Smooth muscle cell (in vitro differentiated cells): ENCODE measurements at regions not wholly inside any gene's neighbourhood (a gene's known extent, or its start where the extent isn't known, plus 50 kb on each side); places are given as distances from the start of the nearest gene placed in this dataset.

Experiments
- DNase-seq: peaks from one replicate; lab custom pipeline; 2025; ENCODE audit not compliant: unreplicated experiment; lab: John Stamatoyannopoulos, UW
- H2AFZ ChIP-seq: fragments of 200-600 bp; sonication (generic); 2 replicates; pipeline ENCODE4 v1.6.0; 2016; ENCODE audit warnings: antibody characterized with exemption, low read depth, mild to moderate bottlenecking
- H3F3A ChIP-seq: fragments of 200-600 bp; sonication (generic); 2 replicates; pipeline ENCODE4 v1.6.0; 2017; ENCODE audit warnings: antibody characterized with exemption, low read depth
- H3K27ac ChIP-seq: fragments of 200-600 bp; sonication (generic); 2 replicates; pipeline ENCODE4 v1.5.1; 2016; ENCODE audit warnings: low read depth, mild to moderate bottlenecking
- H3K27me3 ChIP-seq: fragments of 200-600 bp; sonication (generic); 2 replicates; pipeline ENCODE4 v1.6.1; 2016; ENCODE audit warnings: low read depth, mild to moderate bottlenecking
- H3K36me3 ChIP-seq: fragments of 200-600 bp; sonication (generic); 2 replicates; pipeline ENCODE4 v1.5.1; 2016; ENCODE audit warnings: low read depth
- H3K4me1 ChIP-seq: fragments of 200-600 bp; sonication (generic); 2 replicates; pipeline ENCODE4 v1.5.1; 2016; ENCODE audit warnings: low read depth
- H3K4me2 ChIP-seq: fragments of 200-600 bp; sonication (generic); 2 replicates; pipeline ENCODE4 v1.6.0; 2016; ENCODE audit warnings: mild to moderate bottlenecking
- H3K4me3 ChIP-seq: fragments of 200-600 bp; sonication (generic); 2 replicates; pipeline ENCODE4 v1.5.1; 2016; ENCODE audit warnings: mild to moderate bottlenecking
- H3K79me2 ChIP-seq: fragments of 200-600 bp; sonication (generic); 2 replicates; pipeline ENCODE4 v1.6.0; 2016; ENCODE audit warnings: low read depth, mild to moderate bottlenecking
- H3K9ac ChIP-seq: fragments of 200-600 bp; sonication (generic); 2 replicates; pipeline ENCODE4 v1.6.0; 2016; ENCODE audit warnings: low read depth
- H3K9me3 ChIP-seq: fragments of 200-600 bp; sonication (generic); replicated peaks from 2 replicates; pipeline ENCODE4 v1.5.1; 2016; ENCODE audit warnings: low read depth
- H4K20me1 ChIP-seq: fragments of 200-600 bp; sonication (generic); 2 replicates; pipeline ENCODE4 v1.6.0; 2016; ENCODE audit warnings: low read depth
- WGBS: methylation state at CpG from one replicate; pipeline ENCODE4 v1.1.7; 2016; ENCODE audit warnings: low lambda C conversion rate; 5-methylcytosine and 5-hydroxymethylcytosine counted together
- TF ChIP-seq, protein P1 (sequence below): fragments of 200-600 bp; sonication (generic); IDR thresholded peaks from 2 replicates; pipeline ENCODE4 v1.5.1; 2017; ENCODE audit warnings: borderline replicate concordance, mild to moderate bottlenecking, antibody characterized with exemption; ENCODE audit not compliant: insufficient read depth, poor library complexity, severe bottlenecking

DNA sequence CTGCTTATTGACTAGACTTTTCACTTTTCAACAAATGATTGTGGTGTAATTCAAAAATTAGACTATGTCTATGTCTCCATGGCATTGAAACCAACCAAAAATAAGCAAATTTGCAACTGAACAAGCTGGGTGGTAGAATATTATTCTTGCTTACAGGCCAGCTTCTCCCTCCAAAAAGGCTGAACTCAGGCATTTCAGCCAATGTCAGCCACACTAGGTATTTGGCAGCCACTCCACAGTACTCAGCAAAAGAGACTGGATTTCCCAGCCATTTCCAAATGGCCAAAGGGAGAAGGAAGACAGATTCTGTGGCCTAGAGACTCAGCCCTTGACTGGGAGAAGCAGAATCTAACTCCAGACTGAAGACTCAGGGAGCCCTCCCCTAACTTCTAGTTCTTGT lies 121.8 kb upstream of the IRX5 start:
- Histone ChIP-seq H4K20me1 (no peaks in the 10 kb centered on the region), H3F3A (no peaks in the 10 kb centered on the region), H3K4me3 (no peak overlapping the region), H3K27me3 (peaks cover 57% of the 10 kb centered on the region), H3K36me3 (no peaks in the 10 kb centered on the region), H2AFZ (no peak overlapping the region), H3K9me3 (no peaks in the 10 kb centered on the region), H3K79me2 (no peaks in the 10 kb centered on the region), H3K9ac (no peak overlapping the region), H3K27ac (no peak overlapping the region), H3K4me1 (no peaks in the 10 kb centered on the region), H3K4me2 (no peak overlapping the region)
- TF ChIP-seq, protein P1, sequence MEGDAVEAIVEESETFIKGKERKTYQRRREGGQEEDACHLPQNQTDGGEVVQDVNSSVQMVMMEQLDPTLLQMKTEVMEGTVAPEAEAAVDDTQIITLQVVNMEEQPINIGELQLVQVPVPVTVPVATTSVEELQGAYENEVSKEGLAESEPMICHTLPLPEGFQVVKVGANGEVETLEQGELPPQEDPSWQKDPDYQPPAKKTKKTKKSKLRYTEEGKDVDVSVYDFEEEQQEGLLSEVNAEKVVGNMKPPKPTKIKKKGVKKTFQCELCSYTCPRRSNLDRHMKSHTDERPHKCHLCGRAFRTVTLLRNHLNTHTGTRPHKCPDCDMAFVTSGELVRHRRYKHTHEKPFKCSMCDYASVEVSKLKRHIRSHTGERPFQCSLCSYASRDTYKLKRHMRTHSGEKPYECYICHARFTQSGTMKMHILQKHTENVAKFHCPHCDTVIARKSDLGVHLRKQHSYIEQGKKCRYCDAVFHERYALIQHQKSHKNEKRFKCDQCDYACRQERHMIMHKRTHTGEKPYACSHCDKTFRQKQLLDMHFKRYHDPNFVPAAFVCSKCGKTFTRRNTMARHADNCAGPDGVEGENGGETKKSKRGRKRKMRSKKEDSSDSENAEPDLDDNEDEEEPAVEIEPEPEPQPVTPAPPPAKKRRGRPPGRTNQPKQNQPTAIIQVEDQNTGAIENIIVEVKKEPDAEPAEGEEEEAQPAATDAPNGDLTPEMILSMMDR, result no peak
- DNase-seq, result no peak

DNA sequence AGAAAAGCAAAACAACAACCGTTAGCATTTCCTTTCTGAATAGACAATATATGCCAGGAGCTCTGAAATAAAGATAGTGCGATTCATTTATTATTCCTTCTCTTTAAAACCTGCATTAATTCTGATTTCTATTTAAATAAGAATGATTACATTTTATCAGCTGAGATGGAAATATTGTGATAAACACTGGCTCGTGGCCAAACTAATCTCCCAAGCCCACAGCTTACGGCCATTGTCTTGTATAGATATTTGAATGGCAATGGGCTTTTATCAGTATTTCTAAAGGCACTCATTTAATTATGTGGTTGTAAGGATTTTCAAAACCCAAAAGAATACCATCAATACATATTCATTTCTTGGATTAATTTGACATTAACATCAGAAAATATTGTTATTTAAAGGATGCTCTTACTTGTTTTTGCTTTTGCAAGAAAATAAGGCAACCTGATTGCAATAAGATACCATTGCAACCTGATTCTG lies 123.7 kb upstream of the IRX5 start:
- 95% methylated on average over 4 of the region's 4 CpGs for WGBS
- TF ChIP-seq, protein P1, result no peak
- H3K9ac ChIP-seq, result no peak overlapping the region
- H3K9me3 ChIP-seq, result no peaks in the 10 kb centered on the region
- H3K79me2 ChIP-seq, result no peaks in the 10 kb centered on the region
- H3K36me3 ChIP-seq, result no peaks in the 10 kb centered on the region
- H3K27me3 ChIP-seq, result peaks cover 38% of the 10 kb centered on the region
- H4K20me1 ChIP-seq, result no peaks in the 10 kb centered on the region
- no peaks in the 10 kb centered on the region for H3F3A ChIP-seq
- H3K4me3 ChIP-seq, result no peak overlapping the region
- DNase-seq, result no peak
- H3K27ac ChIP-seq, result no peak overlapping the region
- H3K4me2 ChIP-seq, result no peak overlapping the region
- no peak overlapping the region for H2AFZ ChIP-seq
- H3K4me1 ChIP-seq, result no peaks in the 10 kb centered on the region

DNA sequence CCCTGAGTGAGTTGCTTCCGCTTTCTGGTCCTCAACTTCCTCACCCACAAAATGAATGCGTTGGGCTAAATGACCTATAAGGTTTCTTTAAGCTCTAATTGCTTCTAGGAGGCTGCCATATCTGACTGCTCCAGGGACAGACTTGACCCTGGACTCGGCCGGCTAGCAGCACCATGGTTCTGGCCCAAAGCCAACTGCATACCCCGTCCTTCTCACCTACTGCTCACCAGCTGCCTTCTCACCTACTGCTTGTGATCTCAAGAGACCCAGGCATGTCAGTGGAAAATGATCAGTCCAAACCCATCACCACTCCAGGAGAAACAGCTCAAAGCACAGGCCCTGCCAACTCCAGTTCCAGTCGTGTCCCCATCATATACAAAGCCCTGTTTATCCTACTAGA lies 124.3 kb upstream of the IRX5 start:
- Histone ChIP-seq H3K27ac (no peak overlapping the region), H2AFZ (no peak overlapping the region), H4K20me1 (no peaks in the 10 kb centered on the region), H3K4me2 (no peak overlapping the region), H3K36me3 (no peaks in the 10 kb centered on the region), H3K79me2 (no peaks in the 10 kb centered on the region), H3K9ac (no peak overlapping the region), H3K4me1 (no peaks in the 10 kb centered on the region), H3K4me3 (no peak overlapping the region), H3K27me3 (peaks cover 38% of the 10 kb centered on the region), H3K9me3 (no peaks in the 10 kb centered on the region), H3F3A (no peaks in the 10 kb centered on the region)
- TF ChIP-seq, protein P1, result no peak
- DNase-seq, result no peak
- WGBS, result 95% methylated on average over 6 of the region's 6 CpGs

DNA sequence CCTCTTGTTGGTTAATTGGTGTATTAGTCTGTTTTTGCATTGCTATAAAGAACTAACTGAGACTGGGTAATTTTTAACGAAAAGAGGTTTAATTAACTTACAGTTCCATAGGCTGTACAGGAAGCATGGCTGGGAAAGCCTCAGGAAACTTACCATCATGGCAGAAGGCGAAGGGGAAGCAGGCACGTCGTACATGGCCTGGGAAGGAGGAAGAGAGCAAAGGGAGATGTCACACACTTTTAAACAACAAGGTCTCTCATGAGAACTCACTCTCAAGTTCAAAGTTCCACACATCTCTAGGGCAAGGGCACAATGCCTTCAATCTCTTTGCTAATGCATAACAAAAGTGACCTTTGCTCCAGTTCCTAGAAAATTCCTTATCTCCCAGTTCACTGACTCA lies 125.0 kb upstream of the IRX5 start:
- 89% methylated on average over 4 of the region's 4 CpGs for WGBS
- no peak overlapping the region for H3K27ac ChIP-seq
- peaks cover 33% of the 10 kb centered on the region for H3K27me3 ChIP-seq
- no peaks in the 10 kb centered on the region for H3K4me1 ChIP-seq
- H2AFZ ChIP-seq, result no peak overlapping the region
- no peak overlapping the region for H3K4me2 ChIP-seq
- H3K4me3 ChIP-seq, result no peak overlapping the region
- DNase-seq, result no peak
- no peaks in the 10 kb centered on the region for H4K20me1 ChIP-seq
- no peaks in the 10 kb centered on the region for H3K9me3 ChIP-seq
- H3K36me3 ChIP-seq, result no peaks in the 10 kb centered on the region
- no peaks in the 10 kb centered on the region for H3F3A ChIP-seq
- no peak overlapping the region for H3K9ac ChIP-seq
- TF ChIP-seq, protein P1, result no peak
- H3K79me2 ChIP-seq, result no peaks in the 10 kb centered on the region
